Adrenal gland (tissue), 5 donors: ENCODE measurements at regions not wholly inside any gene's neighbourhood (a gene's known extent, or its start where the extent isn't known, plus 50 kb on each side); places are given as distances from the start of the nearest gene placed in this dataset.

Experiments used
- POLR2A ChIP-seq, 2 donors: fragments of 450-650 bp; IDR thresholded peaks; one replicate each; pipeline ENCODE4 v1.6.1; 2017; ENCODE audit warnings: antibody characterized with exemption in 2 of 2, mild to moderate bottlenecking in 2 of 2, moderate library complexity in 1 of 2
- TF ChIP-seq, protein P1 (sequence below), 6 experiments: fragments of 450-650 bp in 4 of 6; fragments of 200-600 bp in 2 of 6; sonication (generic) in 1 of 6; IDR thresholded peaks; 1 replicate in 5 of 6; 2 replicates in 1 of 6; pipeline versions ENCODE4 v1.5.1 to v1.8.0; 2016 to 2021; ENCODE audit warnings: antibody characterized with exemption in 6 of 6, mild to moderate bottlenecking in 2 of 6, moderate library complexity in 1 of 6
- donor health status: DM: no; HTN: no; CAD: no.

DNA sequence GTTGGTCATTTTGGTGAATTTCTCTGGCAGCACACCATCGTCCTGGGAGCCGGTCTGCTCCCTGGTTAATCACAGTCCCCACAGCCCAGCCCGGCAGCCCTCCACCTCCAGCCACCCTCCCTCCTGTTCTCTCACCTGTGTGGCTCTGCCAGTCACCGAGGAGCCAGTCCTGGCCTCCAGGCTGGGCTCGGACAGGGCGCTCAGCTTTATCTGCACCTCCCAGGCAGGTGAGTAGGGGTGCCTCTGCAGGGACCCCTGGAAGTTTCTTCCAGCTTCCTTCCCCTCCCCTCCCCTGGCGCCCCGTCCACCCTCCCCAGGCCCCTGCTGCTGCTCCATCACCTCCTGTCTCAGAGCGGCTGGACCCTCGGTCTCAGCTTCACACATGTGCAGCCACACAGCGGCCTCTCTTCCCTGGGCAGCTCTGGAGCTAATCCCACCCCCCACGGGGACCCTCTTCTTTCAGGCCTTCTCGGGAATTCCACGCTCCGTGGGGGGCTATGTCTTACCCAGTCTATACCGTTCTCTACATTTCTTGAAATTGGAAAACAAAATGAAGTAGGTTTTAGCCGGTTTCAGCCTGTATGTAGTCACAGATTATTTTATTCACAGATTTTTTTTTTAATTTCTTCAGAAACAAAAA lies 213.9 kb upstream of the PPP2R2D start:
- TF ChIP-seq POLR2A (IDR thresholded peaks at IDR 0.05) = no peak
- TF ChIP-seq, protein P1, sequence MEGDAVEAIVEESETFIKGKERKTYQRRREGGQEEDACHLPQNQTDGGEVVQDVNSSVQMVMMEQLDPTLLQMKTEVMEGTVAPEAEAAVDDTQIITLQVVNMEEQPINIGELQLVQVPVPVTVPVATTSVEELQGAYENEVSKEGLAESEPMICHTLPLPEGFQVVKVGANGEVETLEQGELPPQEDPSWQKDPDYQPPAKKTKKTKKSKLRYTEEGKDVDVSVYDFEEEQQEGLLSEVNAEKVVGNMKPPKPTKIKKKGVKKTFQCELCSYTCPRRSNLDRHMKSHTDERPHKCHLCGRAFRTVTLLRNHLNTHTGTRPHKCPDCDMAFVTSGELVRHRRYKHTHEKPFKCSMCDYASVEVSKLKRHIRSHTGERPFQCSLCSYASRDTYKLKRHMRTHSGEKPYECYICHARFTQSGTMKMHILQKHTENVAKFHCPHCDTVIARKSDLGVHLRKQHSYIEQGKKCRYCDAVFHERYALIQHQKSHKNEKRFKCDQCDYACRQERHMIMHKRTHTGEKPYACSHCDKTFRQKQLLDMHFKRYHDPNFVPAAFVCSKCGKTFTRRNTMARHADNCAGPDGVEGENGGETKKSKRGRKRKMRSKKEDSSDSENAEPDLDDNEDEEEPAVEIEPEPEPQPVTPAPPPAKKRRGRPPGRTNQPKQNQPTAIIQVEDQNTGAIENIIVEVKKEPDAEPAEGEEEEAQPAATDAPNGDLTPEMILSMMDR (IDR thresholded peaks at IDR 0.05) = no peak
